Uterus (tissue), 3 donors: ENCODE measurements at regions not wholly inside any gene's neighbourhood (a gene's known extent, or its start where the extent isn't known, plus 50 kb on each side); places are given as distances from the start of the nearest gene placed in this dataset.

Experiments
- DNase-seq, 2 donors: peaks; one replicate each; pipeline ENCODE4 v3.0.0-alpha.2; 2019 to 2020
- H3K27ac ChIP-seq, 2 donors: fragments of 200-600 bp; sonication (generic); 1 replicate in 1 of 2; 2 replicates in 1 of 2; pipeline ENCODE4 v1.5.1; 2016 to 2018
- H3K27me3 ChIP-seq, 2 donors: fragments of 200-600 bp; sonication (generic); one replicate each; pipeline ENCODE4 v1.5.1; 2018 to 2019; ENCODE audit warnings: control low read depth in 1 of 2
- H3K36me3 ChIP-seq, 2 donors: fragments of 200-600 bp; sonication (generic); one replicate each; pipeline ENCODE4 v1.5.1; 2019; ENCODE audit warnings: control low read depth in 1 of 2
- H3K4me1 ChIP-seq, 2 donors: fragments of 200-600 bp; sonication (generic); one replicate each; pipeline ENCODE4 v1.5.1; 2018 to 2019; ENCODE audit warnings: control low read depth in 1 of 2
- H3K4me3 ChIP-seq, 2 donors: fragments of 200-600 bp; sonication (generic); 1 replicate in 1 of 2; 2 replicates in 1 of 2; pipeline ENCODE4 v1.5.1; 2018 to 2019; ENCODE audit warnings: mild to moderate bottlenecking in 1 of 2
- H3K9me3 ChIP-seq, 2 donors: fragments of 200-600 bp; sonication (generic); one replicate each; pipeline ENCODE4 v1.5.1; 2019; ENCODE audit warnings: control low read depth in 1 of 2
- CTCF ChIP-seq, 4 experiments: fragments of 200-600 bp in 2 of 4; fragments of 450-650 bp in 2 of 4; sonication (generic) in 2 of 4; IDR thresholded peaks; one replicate each; pipeline ENCODE4 v1.5.1; 2016 to 2019; ENCODE audit warnings: antibody characterized with exemption in 4 of 4, mild to moderate bottlenecking in 2 of 4, moderate library complexity in 1 of 4
- POLR2A ChIP-seq, 2 donors: fragments of 450-650 bp; IDR thresholded peaks; one replicate each; pipeline ENCODE4 v1.6.1; 2016; ENCODE audit warnings: antibody characterized with exemption in 2 of 2, mild to moderate bottlenecking in 1 of 2, moderate library complexity in 1 of 2
- intact Hi-C: fragments of 100-400 bp; cut with DNase I; formaldehyde crosslinking; loops from one replicate; pipeline ENCODE4 v1.15.1; 2023; ENCODE audit warnings: low total_unique reads
- donor health status: DM: yes; HTN: yes; CAD: no.

DNA sequence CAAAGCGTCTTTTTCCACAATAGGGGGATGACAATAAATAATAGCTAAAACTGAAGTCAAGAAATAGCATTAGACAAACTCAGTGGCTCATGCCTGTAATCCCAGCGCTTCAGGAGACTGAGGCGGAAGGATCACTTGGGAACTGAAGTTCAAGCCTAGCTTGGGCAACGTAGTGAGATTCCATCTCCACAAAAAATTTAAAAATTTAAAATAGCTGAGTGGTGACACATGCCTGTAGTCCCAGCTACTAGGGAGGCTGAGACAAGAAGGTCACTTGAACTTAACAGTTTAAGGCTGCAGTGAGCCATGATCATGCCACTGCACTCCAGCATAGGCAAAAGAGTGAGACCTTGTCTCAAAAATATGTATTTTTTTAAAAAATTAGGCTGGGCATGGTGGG, 107.9 kb downstream of the AKR1D1 start:
- no peak overlapping the region for H3K27ac ChIP-seq
- no peaks in the 10 kb centered on the region for H3K36me3 ChIP-seq
- H3K4me3 ChIP-seq, result no peak overlapping the region
- DNase-seq, result no peak
- no peaks in the 10 kb centered on the region for H3K4me1 ChIP-seq
- intact Hi-C loops, result no loop called here
- no peaks in the 10 kb centered on the region for H3K9me3 ChIP-seq
- TF ChIP-seq POLR2A (IDR thresholded peaks at IDR 0.05) (no peak), CTCF (IDR thresholded peaks at IDR 0.05) (no peak)
- H3K27me3 ChIP-seq, result no peaks in the 10 kb centered on the region

- no peaks in the 10 kb centered on the region for H3K9me3 ChIP-seq
- no peaks in the 10 kb centered on the region for H3K4me1 ChIP-seq
- no peak overlapping the region for H3K4me3 ChIP-seq
- DNase-seq, result no peak
- H3K27ac ChIP-seq, result no peak overlapping the region
- H3K27me3 ChIP-seq, result no peaks in the 10 kb centered on the region
- TF ChIP-seq POLR2A (IDR thresholded peaks at IDR 0.05), result no peak
- TF ChIP-seq CTCF (IDR thresholded peaks at IDR 0.05), result no peak
- intact Hi-C loops, result no loop called here
- H3K36me3 ChIP-seq, result no peaks in the 10 kb centered on the region
Measured at GRCh38 chr7:138185132-138185908, 109.1 kb downstream of the AKR1D1 start.

GRCh38 chr7:138186951-138187351, 110.7 kb downstream of the AKR1D1 start:
- H3K4me1 ChIP-seq, result no peaks in the 10 kb centered on the region
- H3K27me3 ChIP-seq, result no peaks in the 10 kb centered on the region
- no peak overlapping the region for H3K4me3 ChIP-seq
- no peak overlapping the region for H3K27ac ChIP-seq
- DNase-seq, result no peak
- no peaks in the 10 kb centered on the region for H3K36me3 ChIP-seq
- no peak for TF ChIP-seq POLR2A (IDR thresholded peaks at IDR 0.05)
- no peak for TF ChIP-seq CTCF (IDR thresholded peaks at IDR 0.05)
- intact Hi-C loops, result no loop called here
- no peaks in the 10 kb centered on the region for H3K9me3 ChIP-seq

- H3K27ac ChIP-seq, result no peak overlapping the region
- TF ChIP-seq CTCF (IDR thresholded peaks at IDR 0.05) (no peak), POLR2A (IDR thresholded peaks at IDR 0.05) (no peak)
- no peak overlapping the region for H3K4me3 ChIP-seq
- H3K27me3 ChIP-seq, result no peaks in the 10 kb centered on the region
- intact Hi-C loops, result no loop called here
- no peaks in the 10 kb centered on the region for H3K36me3 ChIP-seq
- DNase-seq, result no peak
- H3K4me1 ChIP-seq, result no peaks in the 10 kb centered on the region
- H3K9me3 ChIP-seq, result no peaks in the 10 kb centered on the region
Measured at GRCh38 chr7:138188290-138188858, 112.1 kb downstream of the AKR1D1 start.

DNA sequence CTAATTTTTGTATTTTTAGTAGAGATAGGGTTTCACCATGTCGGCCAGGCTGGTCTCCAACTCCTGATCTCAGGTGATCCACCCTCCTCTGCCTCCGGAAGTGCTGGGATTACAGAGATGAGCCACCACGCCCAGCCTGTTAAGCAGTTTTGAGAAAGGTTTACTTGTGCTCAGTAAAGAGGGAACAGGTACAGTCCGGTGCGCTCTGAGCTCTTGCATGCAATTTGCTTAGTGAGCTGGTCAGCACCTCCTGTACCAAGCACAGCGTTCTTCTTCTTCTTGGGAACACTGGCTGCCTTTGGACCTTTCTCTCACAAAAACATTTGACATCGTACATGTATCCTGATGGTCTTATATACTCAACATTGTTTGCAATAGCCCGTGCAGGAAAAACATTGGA, 118.3 kb downstream of the AKR1D1 start:
- Histone ChIP-seq H3K4me3 (no peak overlapping the region), H3K27me3 (no peaks in the 10 kb centered on the region), H3K4me1 (no peaks in the 10 kb centered on the region), H3K27ac (no peak overlapping the region), H3K36me3 (no peaks in the 10 kb centered on the region), H3K9me3 (no peaks in the 10 kb centered on the region)
- TF ChIP-seq CTCF (IDR thresholded peaks at IDR 0.05) (no peak), POLR2A (IDR thresholded peaks at IDR 0.05) (no peak)
- intact Hi-C loops, result no loop called here
- DNase-seq, result no peak
